Mesothelial cell of epicardium (in vitro differentiated cells): ENCODE measurements at regions not wholly inside any gene's neighbourhood (a gene's known extent, or its start where the extent isn't known, plus 50 kb on each side); places are given as distances from the start of the nearest gene placed in this dataset.

ENCODE experiments used
- DNase-seq, 2 experiments: peaks; one replicate each; pipeline ENCODE4 v3.0.0; 2021; ENCODE audit warnings: low spot score in 2 of 2; ENCODE audit not compliant: unreplicated experiment in 2 of 2
- H3K27ac Mint-ChIP-seq: 2 replicates; pipeline ENCODE4 v1.8.0; 2021; ENCODE audit warnings: mixed read lengths
- H3K27me3 Mint-ChIP-seq: 2 replicates; pipeline ENCODE4 v1.8.0; 2021; ENCODE audit warnings: low read depth, mixed read lengths
- H3K36me3 Mint-ChIP-seq: 2 replicates; pipeline ENCODE4 v1.8.0; 2021; ENCODE audit warnings: mixed read lengths
- H3K4me1 Mint-ChIP-seq: 2 replicates; pipeline ENCODE4 v1.8.0; 2021; ENCODE audit warnings: mixed read lengths
- H3K4me3 Mint-ChIP-seq: 2 replicates; pipeline ENCODE4 v1.8.0; 2021; ENCODE audit warnings: mild to moderate bottlenecking, moderate library complexity, mixed read lengths
- H3K9me3 Mint-ChIP-seq: 2 replicates; pipeline ENCODE4 v1.8.0; 2021; ENCODE audit warnings: mixed read lengths
- TF ChIP-seq, protein P1 (sequence below): fragments of 200-600 bp; sonication (generic); IDR thresholded peaks from one replicate; pipeline ENCODE4 v1.5.0; 2021; ENCODE audit warnings: antibody characterized with exemption; ENCODE audit not compliant: unreplicated experiment

DNA sequence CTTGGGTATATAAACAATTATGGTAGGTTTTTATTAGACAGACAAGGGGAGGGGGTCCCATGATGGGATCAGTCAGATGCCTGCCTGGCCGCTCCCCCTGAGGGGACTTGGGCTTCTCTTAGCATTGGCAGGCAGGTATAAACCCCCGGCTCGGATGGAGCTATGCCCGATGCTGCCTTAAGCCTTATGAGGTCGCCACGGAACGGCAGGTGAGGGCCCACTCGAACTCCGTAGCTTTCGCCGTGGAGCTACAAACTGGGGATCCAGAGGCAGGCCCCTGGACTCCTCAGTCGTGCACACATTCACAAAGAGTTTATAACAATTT is 148.8 kb downstream of the TRIM27 start:
- H3K27me3 Mint-ChIP-seq = peaks cover 99% of the 10 kb centered on the region
- no peaks in the 10 kb centered on the region for H3K9me3 Mint-ChIP-seq
- no peaks in the 10 kb centered on the region for H3K36me3 Mint-ChIP-seq
- no peak overlapping the region for H3K27ac Mint-ChIP-seq
- no peak overlapping the region for H3K4me3 Mint-ChIP-seq
- TF ChIP-seq, protein P1, sequence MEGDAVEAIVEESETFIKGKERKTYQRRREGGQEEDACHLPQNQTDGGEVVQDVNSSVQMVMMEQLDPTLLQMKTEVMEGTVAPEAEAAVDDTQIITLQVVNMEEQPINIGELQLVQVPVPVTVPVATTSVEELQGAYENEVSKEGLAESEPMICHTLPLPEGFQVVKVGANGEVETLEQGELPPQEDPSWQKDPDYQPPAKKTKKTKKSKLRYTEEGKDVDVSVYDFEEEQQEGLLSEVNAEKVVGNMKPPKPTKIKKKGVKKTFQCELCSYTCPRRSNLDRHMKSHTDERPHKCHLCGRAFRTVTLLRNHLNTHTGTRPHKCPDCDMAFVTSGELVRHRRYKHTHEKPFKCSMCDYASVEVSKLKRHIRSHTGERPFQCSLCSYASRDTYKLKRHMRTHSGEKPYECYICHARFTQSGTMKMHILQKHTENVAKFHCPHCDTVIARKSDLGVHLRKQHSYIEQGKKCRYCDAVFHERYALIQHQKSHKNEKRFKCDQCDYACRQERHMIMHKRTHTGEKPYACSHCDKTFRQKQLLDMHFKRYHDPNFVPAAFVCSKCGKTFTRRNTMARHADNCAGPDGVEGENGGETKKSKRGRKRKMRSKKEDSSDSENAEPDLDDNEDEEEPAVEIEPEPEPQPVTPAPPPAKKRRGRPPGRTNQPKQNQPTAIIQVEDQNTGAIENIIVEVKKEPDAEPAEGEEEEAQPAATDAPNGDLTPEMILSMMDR = no peak
- H3K4me1 Mint-ChIP-seq = peaks cover 5% of the 10 kb centered on the region
- DNase-seq = no peak

- no peak for DNase-seq
- Mint-ChIP-seq H3K27me3 (peaks cover 99% of the 10 kb centered on the region), H3K4me3 (peak overlapping the region; percentile 23), H3K36me3 (no peaks in the 10 kb centered on the region), H3K9me3 (no peaks in the 10 kb centered on the region), H3K27ac (no peak overlapping the region), H3K4me1 (peaks cover 5% of the 10 kb centered on the region)
- TF ChIP-seq, protein P1 = no peak
Measured at GRCh38 chr6:28775405-28776129, 148.2 kb downstream of the TRIM27 start.

DNA sequence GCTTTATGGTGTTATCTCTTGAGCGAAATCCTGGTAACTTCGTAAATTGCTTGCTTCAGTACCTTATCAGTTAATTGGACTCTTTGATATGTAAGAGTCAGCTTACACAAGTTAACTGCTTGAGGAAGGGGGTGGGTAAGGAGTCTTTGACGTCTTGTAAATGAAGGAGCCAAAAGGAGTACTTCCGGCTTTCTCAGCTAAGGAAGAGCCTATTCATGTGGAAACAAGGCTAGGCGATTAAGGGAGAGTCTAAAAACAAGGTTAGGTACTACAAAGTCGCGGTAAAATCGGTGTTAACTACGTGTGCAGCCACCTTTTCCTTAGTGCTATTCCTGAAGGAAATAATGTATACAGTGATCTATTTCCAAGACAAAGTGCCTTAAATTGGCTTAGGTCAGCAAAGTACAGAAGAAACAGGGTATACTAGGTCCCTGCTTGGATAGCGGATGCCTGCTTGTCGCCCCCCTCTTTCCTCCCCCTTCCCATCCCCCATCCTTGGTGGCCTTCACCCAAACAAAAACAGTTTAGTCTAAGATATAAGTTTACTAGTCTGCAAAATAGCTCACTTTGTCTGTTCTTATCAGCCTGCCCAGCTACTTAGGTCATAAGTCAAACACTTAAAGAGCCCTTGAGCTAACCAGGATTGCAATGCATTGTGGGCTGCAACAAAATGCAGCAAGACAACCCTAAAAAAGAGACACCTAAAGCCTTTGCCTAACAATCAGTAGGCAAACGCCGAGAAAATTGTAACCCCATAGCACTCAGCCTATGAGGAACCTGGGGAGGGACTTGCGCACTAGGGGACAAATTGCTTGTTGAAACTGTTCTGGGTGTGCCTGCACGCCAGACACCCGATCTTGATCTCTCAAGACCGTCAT is 147.3 kb downstream of the TRIM27 start:
- TF ChIP-seq, protein P1 = no peak
- H3K4me1 Mint-ChIP-seq = peaks cover 5% of the 10 kb centered on the region
- H3K9me3 Mint-ChIP-seq = no peaks in the 10 kb centered on the region
- peaks cover 97% of the 10 kb centered on the region for H3K27me3 Mint-ChIP-seq
- no peak for DNase-seq
- no peak overlapping the region for H3K27ac Mint-ChIP-seq
- H3K4me3 Mint-ChIP-seq = peak overlapping the region; percentile 23
- no peaks in the 10 kb centered on the region for H3K36me3 Mint-ChIP-seq

DNA sequence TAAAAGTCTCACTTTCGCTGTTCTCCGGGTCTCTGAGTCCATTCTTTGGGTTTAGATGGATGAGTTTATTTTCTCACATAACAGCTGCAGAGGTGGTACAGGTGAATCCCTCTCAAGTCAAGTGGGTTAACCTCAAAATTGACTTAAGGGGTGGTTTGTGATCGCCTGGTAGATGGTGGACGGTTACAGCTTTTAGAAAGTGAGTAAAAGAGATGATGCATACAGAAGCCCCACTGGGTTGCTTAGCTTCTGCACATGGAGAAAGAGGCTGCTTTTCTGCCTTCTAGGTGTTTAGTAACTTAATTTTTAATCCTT is 146.7 kb downstream of the TRIM27 start:
- Mint-ChIP-seq H3K27ac (no peak overlapping the region), H3K36me3 (no peaks in the 10 kb centered on the region), H3K4me1 (peaks cover 5% of the 10 kb centered on the region), H3K27me3 (peaks cover 97% of the 10 kb centered on the region), H3K9me3 (no peaks in the 10 kb centered on the region), H3K4me3 (no peak overlapping the region)
- no peak for DNase-seq
- TF ChIP-seq, protein P1 = no peak

DNA sequence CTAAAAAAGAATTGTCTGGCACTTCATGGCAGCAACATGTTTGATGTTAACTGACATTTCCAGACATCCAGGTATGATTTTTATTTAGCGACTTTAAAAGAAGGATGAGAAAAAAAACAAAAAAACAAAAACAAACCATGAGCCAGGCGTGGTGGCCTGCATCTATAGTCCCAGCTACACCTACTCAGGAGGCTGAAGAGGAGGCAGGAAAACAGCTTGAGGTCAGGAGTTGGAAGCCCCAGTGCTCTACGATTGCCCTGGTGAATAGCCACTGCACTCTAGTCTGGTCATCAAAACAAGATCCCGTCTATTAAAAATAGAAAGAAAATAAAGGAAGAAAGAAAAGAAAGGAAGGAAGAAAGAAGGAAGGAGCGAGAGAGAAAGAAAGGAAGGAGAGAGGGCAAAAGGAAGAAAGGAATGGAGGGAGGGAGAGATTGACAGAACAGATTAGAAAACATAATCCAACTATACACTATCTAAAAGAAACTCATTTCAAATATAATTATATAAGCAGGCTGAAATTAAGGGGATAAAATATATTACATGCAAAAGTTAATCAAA is 141.6 kb downstream of the TRIM27 start:
- Mint-ChIP-seq H3K9me3 (no peaks in the 10 kb centered on the region), H3K27ac (no peak overlapping the region)
- TF ChIP-seq, protein P1 = no peak

More for the DNA sequence above, 141.6 kb downstream of the TRIM27 start:
- Mint-ChIP-seq H3K27me3 (peaks cover 95% of the 10 kb centered on the region), H3K36me3 (no peaks in the 10 kb centered on the region), H3K4me1 (no peaks in the 10 kb centered on the region), H3K4me3 (no peak overlapping the region)
- DNase-seq = no peak
